ENCODE measurements at regions not wholly inside any gene's neighbourhood (a gene's known extent, or its start where the extent isn't known, plus 50 kb on each side); places are given as distances from the start of the nearest gene placed in this dataset.
"Not testable (repeated sequence)": the region's sequence is repeated elsewhere in the genome, so short reads cannot be mapped to it uniquely, and the experiment has no call there.

DNA sequence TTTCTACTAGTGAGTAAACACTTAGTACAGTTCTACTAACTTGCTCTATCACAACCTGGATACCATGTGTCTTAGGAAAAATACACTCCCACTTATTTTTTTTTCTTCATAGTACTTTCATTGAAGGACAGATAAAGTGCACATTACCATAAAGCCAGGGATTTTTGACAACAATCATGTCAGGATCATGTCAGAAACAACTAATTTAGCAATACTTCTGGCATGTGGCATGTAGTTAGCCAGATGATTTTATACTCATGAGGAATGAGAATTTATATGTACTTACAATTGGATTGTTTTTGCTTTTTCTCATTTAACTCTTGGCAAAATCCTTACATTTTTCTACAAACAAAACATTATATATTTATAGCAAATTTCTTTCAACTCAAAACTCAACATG lies 630.7 kb upstream of the GRM3 start:
- DNase-seq (ENCODE audit: low read depth), result no peak

DNA sequence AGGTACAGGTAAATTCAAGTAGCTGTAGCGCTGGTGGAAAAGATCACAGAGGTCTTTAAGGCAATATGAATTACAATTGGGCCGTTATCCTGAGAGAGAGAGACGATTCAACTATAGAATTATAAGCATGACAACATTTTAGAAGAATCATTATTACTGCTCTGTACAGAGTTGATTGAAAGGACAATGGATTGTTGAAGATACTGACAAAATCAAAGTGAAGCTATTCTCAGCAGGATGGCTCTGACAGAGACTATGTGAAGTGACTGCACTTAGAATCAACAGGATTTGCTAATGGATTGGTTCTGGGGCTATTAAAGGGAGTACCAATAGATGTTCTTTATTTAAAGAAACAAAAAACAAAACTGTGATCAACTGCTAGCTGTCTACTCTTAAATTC lies 634.8 kb upstream of the GRM3 start:
- DNase-seq (ENCODE audit: low read depth), result no peak

DNA sequence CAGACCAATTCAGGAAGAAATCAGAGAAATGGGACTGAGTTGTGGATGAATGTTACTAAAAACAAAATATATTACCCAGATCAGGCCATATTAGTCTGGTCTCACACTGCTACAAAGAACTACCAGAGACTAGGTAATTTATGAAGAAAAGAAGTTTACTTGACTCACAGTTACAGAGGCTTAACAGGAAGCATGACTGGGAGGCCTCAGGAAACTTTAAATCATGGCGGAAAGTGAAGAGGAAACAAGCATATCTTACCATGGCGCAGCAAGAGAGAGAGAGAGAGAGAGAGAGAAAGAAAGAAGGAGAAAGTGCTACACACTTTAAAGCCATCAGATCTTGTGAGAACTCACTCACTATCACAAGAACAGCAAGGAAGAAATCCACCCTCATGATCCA lies 636.8 kb upstream of the GRM3 start:
- DNase-seq (ENCODE audit: low read depth), result no peak

DNA sequence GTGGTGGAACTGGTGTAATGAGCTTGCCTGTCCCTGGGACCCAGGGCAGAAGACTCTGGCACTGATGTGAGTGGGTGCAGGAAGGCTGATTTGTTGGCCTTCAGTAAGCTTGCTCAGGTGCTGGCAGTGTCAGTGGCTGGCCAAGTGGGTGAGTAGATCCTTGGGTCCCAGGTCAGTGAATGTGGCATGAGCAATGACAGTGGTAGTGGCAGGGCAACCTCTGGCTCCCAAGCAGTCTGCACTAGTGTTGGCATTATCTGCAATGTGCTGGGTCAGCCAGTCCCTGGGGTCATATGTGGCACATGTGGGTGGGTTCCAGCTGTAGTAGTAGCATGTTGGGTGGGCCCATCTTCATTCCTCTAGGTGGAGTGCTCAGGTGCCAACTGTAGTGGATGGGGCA lies 640.9 kb upstream of the GRM3 start:
- no peak for DNase-seq (ENCODE audit: low read depth)

DNA sequence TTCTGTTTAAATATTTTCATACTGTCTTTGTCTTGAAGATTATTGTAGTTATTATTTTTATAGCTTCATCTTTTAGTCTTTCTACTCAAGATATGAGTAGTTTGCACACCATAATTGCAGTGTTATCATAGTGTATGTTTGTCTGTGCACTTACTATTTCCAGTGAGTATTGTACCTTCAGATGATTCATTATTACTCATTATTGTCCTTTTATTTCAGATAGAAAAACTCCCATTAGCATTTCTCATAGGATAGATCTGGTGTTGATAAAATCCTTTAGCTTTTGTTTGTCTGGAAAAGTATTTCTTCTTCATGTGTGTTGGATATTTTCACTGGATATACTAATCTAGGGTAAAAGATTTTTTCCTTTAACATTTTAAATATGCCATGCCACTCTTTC lies 646.2 kb upstream of the GRM3 start:
- DNase-seq (ENCODE audit: low read depth), result no peak

DNA sequence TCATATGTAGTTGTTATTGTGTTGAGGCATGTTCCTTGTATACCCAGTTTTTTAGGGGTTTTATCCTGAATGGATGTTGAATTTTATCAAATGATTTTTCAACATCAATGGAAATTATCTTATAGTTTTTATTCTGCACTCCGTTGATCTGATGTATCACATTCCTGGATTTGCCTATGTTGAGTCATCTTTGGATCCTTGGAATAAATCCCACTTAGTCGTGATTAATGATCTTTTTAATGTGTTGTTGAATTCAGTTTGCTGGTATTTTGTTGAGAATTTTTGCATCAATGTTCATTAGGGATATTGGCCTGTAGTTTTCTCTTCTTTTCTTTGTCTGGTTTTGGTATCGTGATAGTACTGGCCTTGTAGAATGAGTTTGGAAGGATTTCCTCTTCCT lies 648.6 kb upstream of the GRM3 start:
- no peak for DNase-seq (ENCODE audit: low read depth)

DNA sequence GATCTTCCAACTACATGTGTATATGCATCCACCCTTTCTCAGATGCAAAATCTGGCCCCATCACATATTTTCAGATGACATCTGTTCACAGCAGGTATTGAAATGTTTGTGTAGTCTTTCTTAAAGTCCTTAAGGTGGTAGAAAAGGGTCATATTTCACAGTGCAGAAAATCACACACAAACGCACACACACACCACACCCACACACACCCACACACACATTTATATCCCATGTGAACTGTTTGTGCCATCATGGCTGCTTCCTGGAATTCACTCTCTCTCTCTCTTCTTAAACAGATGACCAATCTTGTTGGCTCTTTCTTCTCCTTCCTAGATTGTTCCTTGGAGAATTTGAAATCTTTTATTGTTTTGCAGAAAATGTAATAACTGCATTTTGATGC lies 663.0 kb upstream of the GRM3 start:
- no peak for DNase-seq (ENCODE audit: low read depth)

DNA sequence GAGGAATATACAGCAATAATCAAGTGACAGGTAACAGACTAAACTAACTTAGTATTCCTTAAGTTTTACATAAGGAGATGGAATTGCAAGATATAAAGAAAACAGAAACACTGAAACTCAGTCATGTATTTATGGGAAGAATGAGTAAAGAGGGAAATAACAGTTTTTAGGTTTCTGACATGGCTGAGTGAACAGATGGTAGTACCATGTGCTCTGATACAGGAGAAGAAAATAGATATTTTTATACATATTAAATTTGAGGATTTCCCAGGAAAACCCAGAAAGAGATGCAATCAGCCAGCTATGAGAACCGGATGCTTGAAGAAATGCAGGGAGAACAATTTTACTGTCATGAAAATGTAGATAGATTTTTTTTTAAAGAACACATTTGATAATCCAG lies 669.5 kb upstream of the GRM3 start:
- no peak for DNase-seq (ENCODE audit: low read depth)

DNA sequence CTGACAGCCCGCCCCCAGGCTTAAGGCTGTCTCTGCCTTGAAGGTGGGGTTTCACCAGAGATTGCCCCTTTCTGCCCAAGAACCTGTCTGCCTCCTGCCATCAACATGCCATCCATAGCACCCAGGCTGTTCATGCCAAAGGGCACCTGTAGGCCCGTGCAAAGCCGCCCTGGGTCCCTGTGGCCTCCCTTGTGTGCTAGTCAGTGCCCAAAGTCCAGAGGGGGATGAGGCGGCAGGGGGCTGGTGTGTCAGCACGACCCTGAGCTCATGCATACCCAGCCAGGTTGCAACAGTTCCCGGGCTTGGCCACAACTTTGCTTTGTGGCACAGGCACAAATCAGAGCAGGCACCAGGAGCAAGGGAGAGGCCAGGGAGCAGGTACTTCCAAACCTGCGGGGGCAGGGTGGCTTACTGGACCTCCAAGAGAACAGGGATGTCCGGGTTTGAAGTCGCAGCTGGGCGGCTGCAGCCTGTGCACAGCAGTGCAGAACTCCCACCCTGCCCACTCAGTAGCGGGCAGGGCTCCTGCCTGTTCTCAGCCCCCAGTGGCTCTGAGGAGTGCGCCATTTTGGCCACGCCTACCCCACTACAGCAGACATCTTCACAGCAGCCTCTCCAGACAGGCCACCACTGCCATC lies 671.1 kb upstream of the GRM3 start:
- no peak for DNase-seq (ENCODE audit: low read depth)

DNA sequence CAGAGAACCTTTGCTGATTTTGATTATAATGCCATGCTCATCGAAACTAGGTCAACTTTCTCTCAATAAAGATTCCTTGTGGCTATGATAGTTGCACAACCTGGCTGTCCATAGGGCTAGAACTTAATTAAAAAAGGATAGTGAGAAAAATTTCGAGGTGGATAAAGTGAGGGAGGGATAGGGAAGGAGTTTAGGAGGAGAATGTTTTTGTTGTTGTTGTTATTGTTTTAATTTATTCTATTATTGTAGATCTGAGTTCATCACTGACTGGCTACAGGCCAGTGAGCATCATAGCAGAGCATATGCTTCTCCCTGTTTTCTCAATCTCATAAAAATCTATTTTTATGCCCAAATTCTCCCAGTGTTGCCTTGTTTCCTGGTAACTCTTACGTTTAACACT lies 688.7 kb upstream of the GRM3 start:
- DNase-seq (ENCODE audit: low read depth), result no peak

DNA sequence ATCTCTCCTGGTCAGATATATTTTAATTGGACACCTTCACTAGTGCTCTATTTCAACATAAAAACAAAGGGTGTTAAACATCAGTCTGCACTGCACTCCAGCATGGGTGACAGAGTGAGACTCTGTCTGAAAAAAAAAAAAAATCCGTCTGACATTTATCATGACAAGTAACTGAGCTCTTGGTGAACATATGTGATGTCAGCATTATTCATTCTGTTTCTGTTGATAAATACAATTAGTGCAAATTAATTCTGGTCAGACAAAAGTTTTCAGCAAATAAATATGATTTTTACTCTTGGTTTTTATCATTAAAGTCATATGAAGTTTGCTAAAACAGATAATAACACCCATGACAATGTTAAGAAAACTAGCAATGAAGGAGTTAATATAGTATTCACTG lies 692.8 kb upstream of the GRM3 start:
- no peak for DNase-seq (ENCODE audit: low read depth)

DNA sequence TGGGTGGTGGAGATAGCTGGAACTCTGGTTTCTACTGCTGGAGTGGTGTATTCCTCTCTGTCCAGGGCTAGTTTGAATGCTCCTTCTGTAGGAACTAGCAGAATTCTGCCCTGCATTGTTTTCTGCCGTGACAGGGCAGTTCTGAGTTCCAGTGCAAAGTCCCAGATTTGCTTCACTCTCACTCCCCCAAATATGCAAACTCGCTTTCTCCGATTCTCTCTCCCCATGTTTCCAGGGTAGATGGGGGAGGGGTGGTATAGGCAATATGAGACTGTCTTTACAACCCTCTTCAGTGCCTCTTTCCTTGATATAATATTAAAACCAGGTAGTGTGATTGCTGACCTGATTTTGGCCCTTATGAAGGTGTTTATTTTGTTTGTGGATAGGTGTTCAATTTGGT lies 693.3 kb upstream of the GRM3 start:
- no peak for DNase-seq (ENCODE audit: low read depth)

DNA sequence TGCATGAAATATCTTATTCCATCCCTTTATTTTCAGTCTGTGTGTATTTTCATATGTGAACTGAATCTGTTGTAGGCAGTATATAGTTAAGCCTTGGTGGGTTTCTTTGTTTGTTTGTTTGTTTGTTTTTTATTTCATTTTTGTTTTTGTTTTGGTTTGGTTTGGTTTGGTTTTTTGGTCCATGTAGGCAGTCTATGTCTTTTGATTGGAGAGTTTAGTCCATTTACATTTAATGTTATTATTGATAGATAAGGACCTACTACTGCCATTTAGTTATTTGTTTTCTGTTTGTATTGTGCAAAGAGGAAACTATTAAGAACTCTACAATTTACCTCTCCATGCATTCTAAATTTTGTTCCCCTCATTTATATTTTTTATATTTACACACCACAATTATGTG lies 695.9 kb upstream of the GRM3 start:
- no peak for DNase-seq (ENCODE audit: low read depth)

DNA sequence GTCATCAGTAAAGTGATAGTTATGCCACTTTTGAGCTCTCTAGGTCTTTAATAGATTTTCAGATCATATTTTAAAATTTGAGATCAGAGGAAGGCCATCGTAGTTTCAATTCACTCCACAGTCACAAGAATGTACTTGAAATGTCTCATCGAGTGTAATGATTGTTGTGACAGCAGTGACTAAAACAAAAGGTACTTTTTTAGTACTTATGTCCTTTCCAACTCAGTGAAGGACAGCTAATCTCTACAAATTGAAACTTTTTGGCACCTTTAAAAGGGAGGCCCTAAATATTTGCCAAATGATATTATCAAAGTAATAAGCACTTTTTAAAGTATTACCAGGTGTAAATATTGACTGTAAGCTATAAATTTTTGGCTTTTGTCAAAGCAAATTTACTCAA lies 702.9 kb upstream of the GRM3 start:
- no peak for DNase-seq (ENCODE audit: low read depth)

DNA sequence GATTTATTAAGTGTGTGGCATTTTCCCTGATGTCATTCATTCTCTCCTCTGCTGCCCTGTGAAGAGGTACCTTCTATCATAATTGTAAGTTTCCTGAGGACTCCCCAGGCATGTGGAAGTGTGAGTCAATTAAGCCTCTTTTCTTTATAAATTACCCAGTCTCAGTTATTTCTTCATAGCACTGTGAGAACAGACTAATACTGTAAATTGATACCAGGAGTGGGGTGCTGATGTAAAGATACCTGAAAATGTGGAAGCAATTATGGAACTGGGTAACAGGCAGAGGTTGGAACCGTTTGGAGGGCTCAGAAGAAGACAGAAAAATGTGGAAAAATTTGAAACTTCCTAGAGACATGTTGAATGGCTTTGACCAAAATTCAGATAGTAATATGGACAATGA lies 711.8 kb upstream of the GRM3 start:
- no peak for DNase-seq (ENCODE audit: low read depth)

DNA sequence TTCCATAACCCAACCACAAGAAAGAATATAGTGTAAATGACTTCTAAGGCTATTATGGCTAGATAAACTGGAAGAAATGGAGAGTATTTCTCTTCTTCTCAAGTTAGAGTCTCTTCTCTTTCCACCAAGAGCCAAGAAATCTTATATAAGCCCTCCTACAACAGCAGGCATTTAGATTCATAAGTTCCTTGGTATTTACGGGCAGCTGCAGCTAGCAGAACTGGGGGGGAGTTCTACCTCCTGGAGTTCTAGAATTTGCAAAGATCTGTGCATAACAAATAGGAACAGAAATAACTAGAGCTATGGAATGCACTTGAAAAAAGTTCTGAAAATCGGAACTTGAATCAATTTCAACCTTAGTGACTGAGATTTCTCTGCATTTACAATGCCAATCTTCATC lies 715.2 kb upstream of the GRM3 start:
- no peak for DNase-seq (ENCODE audit: low read depth)

DNA sequence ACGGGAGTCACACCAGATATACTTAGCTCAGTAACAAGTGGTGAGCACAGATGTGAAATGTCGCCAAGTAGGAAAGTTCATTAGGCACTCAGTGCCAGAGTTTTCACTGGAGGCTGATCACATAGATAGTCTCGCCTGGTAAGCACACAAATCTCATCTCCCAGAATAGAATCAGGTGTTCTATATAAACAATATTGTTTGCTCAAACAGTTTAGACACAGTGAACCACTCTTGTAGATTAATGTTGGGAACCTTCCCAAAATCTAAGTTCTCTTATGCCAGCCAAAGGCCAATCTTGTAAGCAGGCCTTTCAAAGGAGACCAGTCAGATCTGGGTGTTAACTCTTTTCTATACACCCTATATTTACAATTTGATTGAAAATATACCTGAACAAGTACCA lies 716.5 kb upstream of the GRM3 start:
- DNase-seq (ENCODE audit: low read depth), result no peak

DNA sequence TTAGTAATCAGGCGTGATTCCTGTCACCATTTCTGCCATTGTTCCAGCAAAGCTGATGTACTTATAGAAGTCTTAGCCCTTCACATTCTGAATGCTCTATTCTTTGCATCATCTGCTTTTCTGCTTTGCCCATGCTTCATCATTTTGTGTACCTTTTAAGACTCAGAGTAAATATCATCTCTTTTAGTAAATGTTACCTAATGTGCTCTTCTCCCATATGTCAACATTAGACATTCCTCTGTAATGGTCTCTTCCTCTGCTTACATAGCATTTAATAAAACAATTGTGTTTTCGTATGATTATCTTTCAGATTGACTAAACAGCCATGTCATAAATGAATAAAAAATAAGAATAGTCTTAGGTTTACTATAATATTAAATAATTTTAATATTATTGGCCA lies 719.6 kb upstream of the GRM3 start:
- no peak for DNase-seq (ENCODE audit: low read depth)

DNA sequence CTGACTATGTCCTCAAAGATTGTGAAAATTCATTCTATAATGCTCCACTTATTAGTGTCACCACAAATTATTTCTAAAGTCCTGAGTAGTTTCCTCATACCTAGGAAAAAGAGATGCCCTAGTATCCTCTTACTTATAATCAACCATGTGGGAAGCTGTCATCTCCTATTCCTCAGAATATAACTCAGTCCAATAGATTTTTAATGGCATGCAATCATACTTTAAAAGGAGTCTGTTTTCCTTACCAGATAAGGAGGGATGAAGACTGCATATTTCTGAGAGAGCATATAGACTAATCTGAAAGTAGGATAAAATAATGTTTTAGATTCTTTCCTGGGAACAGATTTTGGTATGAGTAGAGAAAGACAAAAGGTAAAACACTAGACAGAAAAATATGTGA lies 727.7 kb upstream of the GRM3 start:
- no peak for DNase-seq (ENCODE audit: low read depth)

DNA sequence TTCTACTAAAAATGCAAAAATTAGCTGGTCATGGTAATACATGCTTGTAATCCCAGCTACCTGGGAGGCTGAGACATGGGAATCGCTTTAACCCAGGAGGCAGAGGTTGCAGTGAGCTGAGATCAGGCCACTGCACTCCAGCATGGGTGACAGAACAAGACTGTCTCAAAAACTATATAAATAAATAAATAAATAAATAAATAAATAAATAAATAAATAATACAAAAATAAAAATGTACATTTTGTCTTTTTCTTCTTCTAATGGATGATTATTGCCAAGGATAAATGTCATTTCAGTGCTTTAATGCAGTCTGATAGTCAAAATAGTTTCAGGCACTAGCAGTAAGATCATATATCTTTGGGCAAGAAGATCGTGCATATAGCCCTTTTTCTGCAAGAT lies 727.6 kb upstream of the SEMA3D start:
- DNase-seq (ENCODE audit: low read depth), result no peak

DNA sequence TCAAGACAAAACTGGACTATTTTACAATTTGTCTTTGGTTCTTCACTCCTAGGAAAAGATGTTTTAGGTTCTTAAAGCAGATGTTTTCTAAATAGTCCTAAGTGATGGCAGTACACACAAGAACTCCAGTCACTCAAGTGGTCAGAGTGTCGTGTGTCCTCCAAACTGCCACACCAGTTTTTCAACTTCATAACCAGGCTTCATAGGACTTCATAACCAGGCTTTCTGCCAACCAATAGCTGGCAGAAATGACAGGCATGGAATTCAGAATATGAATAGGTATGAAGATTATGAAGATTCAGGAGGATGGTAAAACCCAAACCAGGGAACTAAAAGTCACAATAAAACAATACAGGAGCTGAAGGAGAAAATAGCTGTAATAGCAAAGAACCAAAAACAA lies 721.2 kb upstream of the SEMA3D start:
- no peak for DNase-seq (ENCODE audit: low read depth)

DNA sequence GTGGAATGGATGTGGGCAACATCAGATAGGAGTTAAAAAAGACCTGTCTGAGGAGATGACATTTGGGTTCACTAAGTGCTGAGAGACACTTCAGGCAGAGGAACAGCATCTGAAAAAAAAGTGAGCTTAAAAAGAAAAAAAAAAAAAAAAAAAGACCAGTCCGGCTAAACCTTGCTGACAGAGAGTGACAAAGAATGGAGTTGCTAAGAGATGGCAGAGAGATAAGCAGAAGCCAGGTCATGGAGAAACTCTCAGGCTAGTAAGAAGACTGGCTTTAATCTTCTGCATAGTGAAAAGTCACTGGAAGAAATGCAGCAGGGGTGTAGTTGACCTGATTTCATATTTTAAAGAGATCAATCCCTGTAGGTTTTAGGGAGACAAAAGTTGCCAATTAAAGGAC lies 711.1 kb upstream of the SEMA3D start:
- DNase-seq (ENCODE audit: low read depth), result no peak

DNA sequence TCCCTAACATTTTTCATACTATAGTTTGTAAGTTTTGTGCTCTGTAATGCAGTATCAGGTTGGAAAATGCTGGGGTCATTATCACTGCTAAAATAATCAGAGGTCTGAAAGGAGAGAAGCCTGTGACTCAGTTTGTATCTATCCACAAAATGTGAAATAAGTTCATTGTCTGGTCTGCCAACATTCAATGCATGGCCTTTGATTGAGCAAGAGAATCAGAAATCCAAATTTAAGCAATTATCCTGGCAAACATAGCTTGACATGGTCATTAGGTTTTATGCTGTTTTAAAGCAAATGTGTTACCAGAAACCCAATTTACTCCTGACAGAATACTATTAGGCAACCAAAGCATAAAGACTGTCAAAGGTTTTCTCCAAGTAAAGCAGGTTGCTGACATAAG lies 709.7 kb upstream of the SEMA3D start:
- no peak for DNase-seq (ENCODE audit: low read depth)

DNA sequence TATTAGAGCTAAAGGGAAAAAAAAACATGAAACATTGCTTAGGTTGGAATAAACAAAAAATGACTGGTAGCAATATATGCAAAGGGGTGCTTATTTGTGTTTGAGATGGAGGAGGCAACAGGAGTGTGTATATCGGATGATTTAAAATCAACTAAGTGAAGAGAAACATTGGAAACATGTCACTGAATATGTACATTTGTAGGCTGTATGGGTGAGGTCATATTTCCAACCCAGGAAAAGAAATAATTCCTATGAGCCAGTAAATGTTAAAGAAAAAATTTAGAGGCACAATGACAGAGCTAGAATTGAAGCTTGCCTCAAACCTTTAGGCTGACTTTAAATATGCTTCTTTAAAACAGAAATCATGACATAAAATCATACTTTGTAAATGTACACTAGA lies 709.0 kb upstream of the SEMA3D start:
- DNase-seq (ENCODE audit: low read depth), result no peak

DNA sequence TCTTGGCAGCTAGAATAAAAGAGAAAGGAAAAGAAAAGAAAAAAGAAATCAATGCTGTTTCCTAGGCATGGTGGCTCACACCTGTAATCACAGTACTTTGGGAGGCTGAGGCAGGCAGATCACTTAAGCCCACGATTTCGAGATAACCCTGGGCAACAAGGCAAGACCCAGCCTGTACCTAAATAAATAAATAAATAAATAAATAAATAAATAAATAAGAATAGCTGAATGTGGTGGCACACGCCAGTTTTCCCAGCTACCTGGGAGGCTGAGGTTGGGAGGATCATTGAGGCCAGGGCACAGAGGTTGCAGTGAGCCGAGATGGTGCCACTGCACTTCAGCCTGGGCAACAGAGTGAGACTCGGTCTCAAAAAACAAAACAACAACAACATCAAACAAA lies 705.0 kb upstream of the SEMA3D start:
- not testable (repeated sequence) for DNase-seq (ENCODE audit: low read depth)
